Right lobe of liver (tissue), 4 donors: ENCODE measurements at regions not wholly inside any gene's neighbourhood (a gene's known extent, or its start where the extent isn't known, plus 50 kb on each side); places are given as distances from the start of the nearest gene placed in this dataset.

Experiments used
- POLR2A ChIP-seq: fragments of 450-650 bp; IDR thresholded peaks from one replicate; pipeline ENCODE4 v1.6.1; 2017; ENCODE audit warnings: antibody characterized with exemption, mild to moderate bottlenecking
- TF ChIP-seq, protein P1 (sequence below), 4 donors: fragments of 200-600 bp in 3 of 4; fragments of 450-650 bp in 1 of 4; IDR thresholded peaks; one replicate each; pipeline versions ENCODE4 v1.5.1 to v1.8.0; 2016 to 2022; ENCODE audit warnings: antibody characterized with exemption in 4 of 4, mild to moderate bottlenecking in 2 of 4
- donor health status: DM: no; HTN: no; CAD: no.
- donor health status: DM: no; HTN: no; CAD: no.
- donor health status: DM: no; HTN: yes; CAD: no.

DNA sequence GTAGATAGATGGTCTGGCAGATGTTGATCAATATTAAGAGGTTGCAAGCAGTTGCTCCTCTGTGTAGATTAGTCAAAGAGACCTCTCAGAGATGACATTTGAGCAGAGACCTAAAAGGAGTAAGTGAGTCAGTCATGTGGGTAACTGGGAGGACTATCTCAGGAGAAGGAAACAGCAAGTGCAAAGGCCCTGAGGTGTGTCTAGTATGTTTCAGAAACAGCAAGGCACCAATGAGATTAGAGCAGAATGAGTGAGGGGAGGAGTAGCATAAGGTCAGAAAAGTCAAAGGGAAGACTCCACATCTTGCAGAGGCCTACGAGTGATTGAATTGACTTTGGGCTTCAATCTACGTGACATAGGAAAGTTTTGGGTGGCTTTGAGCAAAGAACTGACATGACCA lies 89.8 kb upstream of the COL1A2 start:
- TF ChIP-seq, protein P1, sequence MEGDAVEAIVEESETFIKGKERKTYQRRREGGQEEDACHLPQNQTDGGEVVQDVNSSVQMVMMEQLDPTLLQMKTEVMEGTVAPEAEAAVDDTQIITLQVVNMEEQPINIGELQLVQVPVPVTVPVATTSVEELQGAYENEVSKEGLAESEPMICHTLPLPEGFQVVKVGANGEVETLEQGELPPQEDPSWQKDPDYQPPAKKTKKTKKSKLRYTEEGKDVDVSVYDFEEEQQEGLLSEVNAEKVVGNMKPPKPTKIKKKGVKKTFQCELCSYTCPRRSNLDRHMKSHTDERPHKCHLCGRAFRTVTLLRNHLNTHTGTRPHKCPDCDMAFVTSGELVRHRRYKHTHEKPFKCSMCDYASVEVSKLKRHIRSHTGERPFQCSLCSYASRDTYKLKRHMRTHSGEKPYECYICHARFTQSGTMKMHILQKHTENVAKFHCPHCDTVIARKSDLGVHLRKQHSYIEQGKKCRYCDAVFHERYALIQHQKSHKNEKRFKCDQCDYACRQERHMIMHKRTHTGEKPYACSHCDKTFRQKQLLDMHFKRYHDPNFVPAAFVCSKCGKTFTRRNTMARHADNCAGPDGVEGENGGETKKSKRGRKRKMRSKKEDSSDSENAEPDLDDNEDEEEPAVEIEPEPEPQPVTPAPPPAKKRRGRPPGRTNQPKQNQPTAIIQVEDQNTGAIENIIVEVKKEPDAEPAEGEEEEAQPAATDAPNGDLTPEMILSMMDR (IDR thresholded peaks at IDR 0.05) = no peak
- TF ChIP-seq POLR2A = no peak
